GM19099 (cell line): ENCODE measurements at regions not wholly inside any gene's neighbourhood (a gene's known extent, or its start where the extent isn't known, plus 50 kb on each side); places are given as distances from the start of the nearest gene placed in this dataset.

Source experiments
- POLR2A ChIP-seq: IDR thresholded peaks from 3 replicates; pipeline ENCODE4 v1.6.1; 2011; ENCODE audit warnings: low read depth; ENCODE audit not compliant: insufficient read length; ENCODE audit errors: extremely low read depth

- TF ChIP-seq POLR2A = no peak
Observed at GRCh38 chr2:143819764-143820163, 690.5 kb downstream of the ARHGAP15 start.

- no peak for TF ChIP-seq POLR2A
Observed at GRCh38 chr2:143819190-143819735, 690.0 kb downstream of the ARHGAP15 start.
